ENCODE measurements at regions not wholly inside any gene's neighbourhood (a gene's known extent, or its start where the extent isn't known, plus 50 kb on each side); places are given as distances from the start of the nearest gene placed in this dataset.

DNA sequence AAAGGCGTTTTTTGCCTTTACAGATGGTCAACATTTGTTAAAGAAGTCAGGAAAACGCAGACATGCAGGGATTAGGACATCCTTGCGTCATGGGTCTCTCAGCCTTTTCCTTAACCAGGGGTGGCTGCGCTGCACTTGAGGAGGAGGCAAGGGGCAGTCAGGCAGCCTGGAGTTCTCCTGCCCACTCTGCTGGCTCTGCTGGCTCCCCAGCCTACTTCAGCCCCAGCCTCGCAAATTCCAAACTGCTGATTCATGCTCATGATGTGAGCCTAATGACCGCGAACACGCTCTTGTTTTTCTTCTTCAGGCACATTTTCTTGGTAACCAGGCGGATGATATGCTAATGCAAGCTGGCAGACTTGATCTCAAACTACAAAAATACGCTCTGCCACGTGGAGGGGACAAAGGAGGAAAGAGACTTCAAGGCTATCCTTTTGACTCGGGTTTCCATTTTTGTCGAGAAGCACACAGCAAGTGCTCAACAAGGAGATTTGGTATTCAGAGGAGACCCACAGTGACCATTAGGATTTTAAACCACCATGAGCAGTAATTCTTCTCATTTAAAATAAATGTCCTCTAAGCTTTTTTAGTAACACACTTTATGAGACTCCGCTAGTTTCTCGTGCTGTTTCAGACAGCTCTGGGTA is 290.3 kb upstream of the STXBP5 start (continued):
- TF ChIP-seq, protein P1, sequence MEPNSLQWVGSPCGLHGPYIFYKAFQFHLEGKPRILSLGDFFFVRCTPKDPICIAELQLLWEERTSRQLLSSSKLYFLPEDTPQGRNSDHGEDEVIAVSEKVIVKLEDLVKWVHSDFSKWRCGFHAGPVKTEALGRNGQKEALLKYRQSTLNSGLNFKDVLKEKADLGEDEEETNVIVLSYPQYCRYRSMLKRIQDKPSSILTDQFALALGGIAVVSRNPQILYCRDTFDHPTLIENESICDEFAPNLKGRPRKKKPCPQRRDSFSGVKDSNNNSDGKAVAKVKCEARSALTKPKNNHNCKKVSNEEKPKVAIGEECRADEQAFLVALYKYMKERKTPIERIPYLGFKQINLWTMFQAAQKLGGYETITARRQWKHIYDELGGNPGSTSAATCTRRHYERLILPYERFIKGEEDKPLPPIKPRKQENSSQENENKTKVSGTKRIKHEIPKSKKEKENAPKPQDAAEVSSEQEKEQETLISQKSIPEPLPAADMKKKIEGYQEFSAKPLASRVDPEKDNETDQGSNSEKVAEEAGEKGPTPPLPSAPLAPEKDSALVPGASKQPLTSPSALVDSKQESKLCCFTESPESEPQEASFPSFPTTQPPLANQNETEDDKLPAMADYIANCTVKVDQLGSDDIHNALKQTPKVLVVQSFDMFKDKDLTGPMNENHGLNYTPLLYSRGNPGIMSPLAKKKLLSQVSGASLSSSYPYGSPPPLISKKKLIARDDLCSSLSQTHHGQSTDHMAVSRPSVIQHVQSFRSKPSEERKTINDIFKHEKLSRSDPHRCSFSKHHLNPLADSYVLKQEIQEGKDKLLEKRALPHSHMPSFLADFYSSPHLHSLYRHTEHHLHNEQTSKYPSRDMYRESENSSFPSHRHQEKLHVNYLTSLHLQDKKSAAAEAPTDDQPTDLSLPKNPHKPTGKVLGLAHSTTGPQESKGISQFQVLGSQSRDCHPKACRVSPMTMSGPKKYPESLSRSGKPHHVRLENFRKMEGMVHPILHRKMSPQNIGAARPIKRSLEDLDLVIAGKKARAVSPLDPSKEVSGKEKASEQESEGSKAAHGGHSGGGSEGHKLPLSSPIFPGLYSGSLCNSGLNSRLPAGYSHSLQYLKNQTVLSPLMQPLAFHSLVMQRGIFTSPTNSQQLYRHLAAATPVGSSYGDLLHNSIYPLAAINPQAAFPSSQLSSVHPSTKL (CRISPR knock-in tag; IDR thresholded peaks at IDR 0.05), result 0 out of 2 replicates have a peak, but pooled peaks have one; percentile 33
- TF ChIP-seq, protein P2, sequence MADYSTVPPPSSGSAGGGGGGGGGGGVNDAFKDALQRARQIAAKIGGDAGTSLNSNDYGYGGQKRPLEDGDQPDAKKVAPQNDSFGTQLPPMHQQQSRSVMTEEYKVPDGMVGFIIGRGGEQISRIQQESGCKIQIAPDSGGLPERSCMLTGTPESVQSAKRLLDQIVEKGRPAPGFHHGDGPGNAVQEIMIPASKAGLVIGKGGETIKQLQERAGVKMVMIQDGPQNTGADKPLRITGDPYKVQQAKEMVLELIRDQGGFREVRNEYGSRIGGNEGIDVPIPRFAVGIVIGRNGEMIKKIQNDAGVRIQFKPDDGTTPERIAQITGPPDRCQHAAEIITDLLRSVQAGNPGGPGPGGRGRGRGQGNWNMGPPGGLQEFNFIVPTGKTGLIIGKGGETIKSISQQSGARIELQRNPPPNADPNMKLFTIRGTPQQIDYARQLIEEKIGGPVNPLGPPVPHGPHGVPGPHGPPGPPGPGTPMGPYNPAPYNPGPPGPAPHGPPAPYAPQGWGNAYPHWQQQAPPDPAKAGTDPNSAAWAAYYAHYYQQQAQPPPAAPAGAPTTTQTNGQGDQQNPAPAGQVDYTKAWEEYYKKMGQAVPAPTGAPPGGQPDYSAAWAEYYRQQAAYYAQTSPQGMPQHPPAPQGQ (CRISPR knock-in tag; IDR thresholded peaks at IDR 0.05; ENCODE audit: borderline replicate concordance), result no peak
- TF ChIP-seq FOSL2 (CRISPR knock-in tag; IDR thresholded peaks at IDR 0.05) (peak; percentile 90), MAFK (conservative IDR thresholded peaks at IDR 0.05 in 1 of 2, IDR thresholded peaks at IDR 0.05 in 1 of 2; ENCODE audit: low read length in 2 of 2) (0 out of 4 replicates have a peak, but pooled peaks of 1 of the 2 experiments have one; percentile 15), NFE2L2 (IDR thresholded peaks at IDR 0.05; ENCODE audit: low read length) (peak; percentile 65; the same call in 1 of the 2 replicates), ZNF670 (CRISPR knock-in tag; IDR thresholded peaks at IDR 0.05; ENCODE audit: borderline replicate concordance) (no peak), ZNF788 (CRISPR knock-in tag; IDR thresholded peaks at IDR 0.05; ENCODE audit: borderline replicate concordance) (no peak), KAT8 (CRISPR knock-in tag; IDR thresholded peaks at IDR 0.05) (no peak), ZNF563 (CRISPR knock-in tag; IDR thresholded peaks at IDR 0.05) (no peak), ZBTB38 (CRISPR knock-in tag; IDR thresholded peaks at IDR 0.05) (0 out of 2 replicates have a peak, but pooled peaks have one; percentile 21), ZNF883 (CRISPR knock-in tag; IDR thresholded peaks at IDR 0.05; ENCODE audit: not compliant biosample characterization) (no peak)
- TF ChIP-seq, protein P3, sequence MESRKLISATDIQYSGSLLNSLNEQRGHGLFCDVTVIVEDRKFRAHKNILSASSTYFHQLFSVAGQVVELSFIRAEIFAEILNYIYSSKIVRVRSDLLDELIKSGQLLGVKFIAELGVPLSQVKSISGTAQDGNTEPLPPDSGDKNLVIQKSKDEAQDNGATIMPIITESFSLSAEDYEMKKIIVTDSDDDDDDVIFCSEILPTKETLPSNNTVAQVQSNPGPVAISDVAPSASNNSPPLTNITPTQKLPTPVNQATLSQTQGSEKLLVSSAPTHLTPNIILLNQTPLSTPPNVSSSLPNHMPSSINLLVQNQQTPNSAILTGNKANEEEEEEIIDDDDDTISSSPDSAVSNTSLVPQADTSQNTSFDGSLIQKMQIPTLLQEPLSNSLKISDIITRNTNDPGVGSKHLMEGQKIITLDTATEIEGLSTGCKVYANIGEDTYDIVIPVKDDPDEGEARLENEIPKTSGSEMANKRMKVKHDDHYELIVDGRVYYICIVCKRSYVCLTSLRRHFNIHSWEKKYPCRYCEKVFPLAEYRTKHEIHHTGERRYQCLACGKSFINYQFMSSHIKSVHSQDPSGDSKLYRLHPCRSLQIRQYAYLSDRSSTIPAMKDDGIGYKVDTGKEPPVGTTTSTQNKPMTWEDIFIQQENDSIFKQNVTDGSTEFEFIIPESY (CRISPR knock-in tag; IDR thresholded peaks at IDR 0.05), result peak; percentile 48; the same call in 1 of the 2 replicates
- TF ChIP-seq, protein P4, sequence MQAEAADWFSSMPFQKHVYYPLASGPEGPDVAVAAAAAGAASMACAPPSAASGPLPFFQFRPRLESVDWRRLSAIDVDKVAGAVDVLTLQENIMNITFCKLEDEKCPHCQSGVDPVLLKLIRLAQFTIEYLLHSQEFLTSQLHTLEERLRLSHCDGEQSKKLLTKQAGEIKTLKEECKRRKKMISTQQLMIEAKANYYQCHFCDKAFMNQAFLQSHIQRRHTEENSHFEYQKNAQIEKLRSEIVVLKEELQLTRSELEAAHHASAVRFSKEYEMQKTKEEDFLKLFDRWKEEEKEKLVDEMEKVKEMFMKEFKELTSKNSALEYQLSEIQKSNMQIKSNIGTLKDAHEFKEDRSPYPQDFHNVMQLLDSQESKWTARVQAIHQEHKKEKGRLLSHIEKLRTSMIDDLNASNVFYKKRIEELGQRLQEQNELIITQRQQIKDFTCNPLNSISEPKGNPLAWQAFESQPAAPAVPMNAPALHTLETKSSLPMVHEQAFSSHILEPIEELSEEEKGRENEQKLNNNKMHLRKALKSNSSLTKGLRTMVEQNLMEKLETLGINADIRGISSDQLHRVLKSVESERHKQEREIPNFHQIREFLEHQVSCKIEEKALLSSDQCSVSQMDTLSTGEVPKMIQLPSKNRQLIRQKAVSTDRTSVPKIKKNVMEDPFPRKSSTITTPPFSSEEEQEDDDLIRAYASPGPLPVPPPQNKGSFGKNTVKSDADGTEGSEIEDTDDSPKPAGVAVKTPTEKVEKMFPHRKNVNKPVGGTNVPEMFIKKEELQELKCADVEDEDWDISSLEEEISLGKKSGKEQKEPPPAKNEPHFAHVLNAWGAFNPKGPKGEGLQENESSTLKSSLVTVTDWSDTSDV (CRISPR knock-in tag; IDR thresholded peaks at IDR 0.05), result no peak
